GM12891 (cell line): ENCODE measurements at regions not wholly inside any gene's neighbourhood (a gene's known extent, or its start where the extent isn't known, plus 50 kb on each side); places are given as distances from the start of the nearest gene placed in this dataset.

ENCODE experiments used
- PAX5 ChIP-seq: IDR thresholded peaks from 2 replicates; pipeline ENCODE4 v1.6.1; 2011; ENCODE audit warnings: low read length, moderate library complexity, mild to moderate bottlenecking; ENCODE audit not compliant: insufficient read depth, severe bottlenecking
- POLR2A ChIP-seq: IDR thresholded peaks from 2 replicates; pipeline ENCODE4 v1.6.1; 2011; ENCODE audit warnings: low read depth, low read length, control low read depth
- POLR2AphosphoS5 ChIP-seq: IDR thresholded peaks from 2 replicates; pipeline ENCODE4 v1.6.1; 2011; ENCODE audit warnings: low read depth, low read length, control low read depth
- POU2F2 ChIP-seq: IDR thresholded peaks from 2 replicates; pipeline ENCODE4 v1.6.1; 2011; ENCODE audit warnings: low read depth, mild to moderate bottlenecking, control low read depth, low read length, moderate library complexity
- SPI1 ChIP-seq: IDR thresholded peaks from 2 replicates; pipeline ENCODE4 v1.6.1; 2011; ENCODE audit warnings: low read depth, low read length, control low read depth
- TAF1 ChIP-seq: IDR thresholded peaks from 2 replicates; pipeline ENCODE4 v1.6.1; 2011; ENCODE audit warnings: low read depth, low read length, control low read depth

GRCh38 chr15:23924686-23925085 lies 237.6 kb upstream of the NDN start:
- TF ChIP-seq POLR2AphosphoS5 (no peak), POLR2A (no peak), TAF1 (no peak), SPI1 (no peak), PAX5 (no peak), POU2F2 (no peak)
